ENCODE measurements at regions not wholly inside any gene's neighbourhood (a gene's known extent, or its start where the extent isn't known, plus 50 kb on each side); places are given as distances from the start of the nearest gene placed in this dataset.

GRCh38 chr15:95370291-95370690 is 960.2 kb upstream of the NR2F2 start:
- DNase-seq (ENCODE audit: low read depth), result no peak

GRCh38 chr15:95371664-95372063 is 958.8 kb upstream of the NR2F2 start:
- DNase-seq (ENCODE audit: low read depth), result no peak

- no peak for DNase-seq (ENCODE audit: low read depth)
Observed at GRCh38 chr15:95375281-95375680, 955.2 kb upstream of the NR2F2 start.

- DNase-seq (ENCODE audit: low read depth), result no peak
Observed at GRCh38 chr15:95377258-95377852, 953.1 kb upstream of the NR2F2 start.

- no peak for DNase-seq (ENCODE audit: low read depth)
Observed at GRCh38 chr15:95394186-95395067, 936.1 kb upstream of the NR2F2 start.

GRCh38 chr15:95400428-95400827 is 930.1 kb upstream of the NR2F2 start:
- no peak for DNase-seq (ENCODE audit: low read depth)

- no peak for DNase-seq (ENCODE audit: low read depth)
Observed at GRCh38 chr15:95401587-95401986, 928.9 kb upstream of the NR2F2 start.

GRCh38 chr15:95405447-95405846 is 925.1 kb upstream of the NR2F2 start:
- no peak for DNase-seq (ENCODE audit: low read depth)

- DNase-seq (ENCODE audit: low read depth), result no peak
Observed at GRCh38 chr15:95407534-95407933, 923.0 kb upstream of the NR2F2 start.

- DNase-seq (ENCODE audit: low read depth), result no peak
Observed at GRCh38 chr15:95409211-95409610, 921.3 kb upstream of the NR2F2 start.

GRCh38 chr15:95409626-95410310 is 920.7 kb upstream of the NR2F2 start:
- no peak for DNase-seq (ENCODE audit: low read depth)

- DNase-seq (ENCODE audit: low read depth), result no peak
Observed at GRCh38 chr15:95410757-95411156, 919.7 kb upstream of the NR2F2 start.

GRCh38 chr15:95416576-95416975 is 913.9 kb upstream of the NR2F2 start:
- DNase-seq (ENCODE audit: low read depth), result no peak

- DNase-seq (ENCODE audit: low read depth), result no peak
Observed at GRCh38 chr15:95417761-95418160, 912.7 kb upstream of the NR2F2 start.

- DNase-seq (ENCODE audit: low read depth), result no peak
Observed at GRCh38 chr15:95422255-95422654, 908.2 kb upstream of the NR2F2 start.

GRCh38 chr15:95425859-95426258 is 904.6 kb upstream of the NR2F2 start:
- no peak for DNase-seq (ENCODE audit: low read depth)

- no peak for DNase-seq (ENCODE audit: low read depth)
Observed at GRCh38 chr15:95429345-95429744, 901.2 kb upstream of the NR2F2 start.

- no peak for DNase-seq (ENCODE audit: low read depth)
Observed at GRCh38 chr15:95431518-95431917, 899.0 kb upstream of the NR2F2 start.

GRCh38 chr15:95432878-95433405 is 897.6 kb upstream of the NR2F2 start:
- DNase-seq (ENCODE audit: low read depth), result no peak

- no peak for DNase-seq (ENCODE audit: low read depth)
Observed at GRCh38 chr15:95439922-95440376, 890.6 kb upstream of the NR2F2 start.

GRCh38 chr15:95440712-95441111 is 889.8 kb upstream of the NR2F2 start:
- DNase-seq (ENCODE audit: low read depth), result no peak

- no peak for DNase-seq (ENCODE audit: low read depth)
Observed at GRCh38 chr15:95442107-95442719, 888.3 kb upstream of the NR2F2 start.

Measured in T follicular helper cell (primary cell).